ENCODE measurements at regions not wholly inside any gene's neighbourhood (a gene's known extent, or its start where the extent isn't known, plus 50 kb on each side); places are given as distances from the start of the nearest gene placed in this dataset.

- no peak for ATAC-seq
- Histone ChIP-seq H3K27ac (no peak overlapping the region), H3K4me3 (no peak overlapping the region), H3K9me3 (no peaks in the 10 kb centered on the region), H3K27me3 (no peaks in the 10 kb centered on the region), H3K4me1 (no peaks in the 10 kb centered on the region), H3K36me3 (no peaks in the 10 kb centered on the region)
- intact Hi-C loops (cut with DNase I; ENCODE audit: low total_unique reads) (no loop called here), in situ Hi-C loops (cut with MboI; ENCODE audit: low sequenced_read_pairs in 4 of 4) (loop anchor here in 1 of 4 donors (25.0 kb wide), 1 partner anchor 104 kb away; no protein-coding TSS in a partner anchor)
- no peak for DNase-seq
- TF ChIP-seq POLR2A (IDR thresholded peaks at IDR 0.05), result no peak
- TF ChIP-seq, protein P1, sequence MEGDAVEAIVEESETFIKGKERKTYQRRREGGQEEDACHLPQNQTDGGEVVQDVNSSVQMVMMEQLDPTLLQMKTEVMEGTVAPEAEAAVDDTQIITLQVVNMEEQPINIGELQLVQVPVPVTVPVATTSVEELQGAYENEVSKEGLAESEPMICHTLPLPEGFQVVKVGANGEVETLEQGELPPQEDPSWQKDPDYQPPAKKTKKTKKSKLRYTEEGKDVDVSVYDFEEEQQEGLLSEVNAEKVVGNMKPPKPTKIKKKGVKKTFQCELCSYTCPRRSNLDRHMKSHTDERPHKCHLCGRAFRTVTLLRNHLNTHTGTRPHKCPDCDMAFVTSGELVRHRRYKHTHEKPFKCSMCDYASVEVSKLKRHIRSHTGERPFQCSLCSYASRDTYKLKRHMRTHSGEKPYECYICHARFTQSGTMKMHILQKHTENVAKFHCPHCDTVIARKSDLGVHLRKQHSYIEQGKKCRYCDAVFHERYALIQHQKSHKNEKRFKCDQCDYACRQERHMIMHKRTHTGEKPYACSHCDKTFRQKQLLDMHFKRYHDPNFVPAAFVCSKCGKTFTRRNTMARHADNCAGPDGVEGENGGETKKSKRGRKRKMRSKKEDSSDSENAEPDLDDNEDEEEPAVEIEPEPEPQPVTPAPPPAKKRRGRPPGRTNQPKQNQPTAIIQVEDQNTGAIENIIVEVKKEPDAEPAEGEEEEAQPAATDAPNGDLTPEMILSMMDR (IDR thresholded peaks at IDR 0.05 in 4 of 5, conservative IDR thresholded peaks at IDR 0.05 in 1 of 5), result no peak
These were observed 886.2 kb downstream of the ARAP2 start for GRCh38 chr4:35358001-35358584.

DNA sequence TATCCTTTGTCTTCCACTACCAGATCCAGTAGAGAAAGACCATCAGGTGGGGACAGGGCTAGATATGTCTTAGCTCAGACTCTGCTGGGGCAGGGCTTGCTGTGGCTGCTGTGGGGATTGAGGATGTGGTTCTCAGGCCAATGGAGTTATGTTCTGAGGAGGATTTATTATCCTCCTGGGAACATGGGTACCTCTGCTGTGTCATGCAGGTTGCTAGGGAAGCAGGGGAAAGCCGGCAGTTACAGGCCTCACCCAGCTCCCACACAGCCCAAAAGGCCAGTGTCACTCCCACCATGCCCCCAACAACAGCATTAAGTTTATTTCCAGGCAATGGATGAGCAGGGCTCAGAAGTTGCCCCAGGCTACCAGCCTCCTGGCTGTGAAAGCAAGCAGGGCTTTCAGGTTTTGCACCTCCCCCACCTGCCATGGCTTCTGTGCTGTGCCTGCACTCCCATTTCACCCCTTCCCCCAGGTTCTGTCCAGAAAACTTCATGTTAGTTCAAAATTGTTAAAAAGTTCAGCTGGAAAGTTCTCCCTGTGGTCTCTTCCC is 879.9 kb downstream of the ARAP2 start:
- no peak for TF ChIP-seq POLR2A (IDR thresholded peaks at IDR 0.05)
- TF ChIP-seq, protein P1 (IDR thresholded peaks at IDR 0.05 in 4 of 5, conservative IDR thresholded peaks at IDR 0.05 in 1 of 5), result no peak
- no peaks in the 10 kb centered on the region for H3K27me3 ChIP-seq
- in situ Hi-C loops (cut with MboI; ENCODE audit: low sequenced_read_pairs in 4 of 4) (loop anchor here in 1 of 4 donors (25.0 kb wide), 1 partner anchor 98 kb away; no protein-coding TSS in a partner anchor), intact Hi-C loops (cut with DNase I; ENCODE audit: low total_unique reads) (no loop called here)
- no peak overlapping the region for H3K27ac ChIP-seq
- DNase-seq, result no peak
- no peak overlapping the region for H3K4me3 ChIP-seq
- H3K4me1 ChIP-seq, result no peaks in the 10 kb centered on the region
- no peak for ATAC-seq
- H3K9me3 ChIP-seq, result no peaks in the 10 kb centered on the region
- H3K36me3 ChIP-seq, result no peaks in the 10 kb centered on the region

GRCh38 chr4:35365186-35365585 is 879.1 kb downstream of the ARAP2 start:
- Histone ChIP-seq H3K9me3 (no peaks in the 10 kb centered on the region), H3K36me3 (no peaks in the 10 kb centered on the region), H3K4me1 (no peaks in the 10 kb centered on the region), H3K27me3 (no peaks in the 10 kb centered on the region), H3K27ac (no peak overlapping the region), H3K4me3 (no peak overlapping the region)
- TF ChIP-seq POLR2A (IDR thresholded peaks at IDR 0.05), result no peak
- TF ChIP-seq, protein P1 (IDR thresholded peaks at IDR 0.05 in 4 of 5, conservative IDR thresholded peaks at IDR 0.05 in 1 of 5), result no peak
- ATAC-seq (no peak), DNase-seq (no peak)
- intact Hi-C loops (cut with DNase I; ENCODE audit: low total_unique reads) (no loop called here), in situ Hi-C loops (cut with MboI; ENCODE audit: low sequenced_read_pairs in 4 of 4) (loop anchor here in 1 of 4 donors (25.0 kb wide), 1 partner anchor 97 kb away; no protein-coding TSS in a partner anchor)

DNA sequence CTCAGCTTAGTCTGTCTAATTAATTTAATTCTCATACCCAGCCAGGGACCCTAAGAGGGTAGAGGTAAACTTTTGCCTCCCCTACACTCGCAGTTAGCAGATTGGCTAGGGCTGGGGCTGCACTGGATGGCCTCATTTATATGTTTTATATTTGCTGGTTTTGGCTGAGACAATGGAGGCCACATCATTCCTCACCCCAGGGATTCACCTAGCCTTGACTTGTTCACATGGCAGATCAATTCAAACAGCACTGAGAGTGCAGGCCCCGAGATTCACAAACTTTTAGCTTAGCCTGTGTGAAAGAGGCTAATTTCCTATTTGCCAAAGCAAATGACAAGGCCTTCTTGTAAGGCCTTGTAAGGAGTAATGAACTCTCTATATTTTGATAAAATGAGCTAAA is 844.4 kb downstream of the ARAP2 start:
- no peak overlapping the region for H3K27ac ChIP-seq
- in situ Hi-C loops (cut with MboI; ENCODE audit: low sequenced_read_pairs in 4 of 4) (no loop called here), intact Hi-C loops (cut with DNase I; ENCODE audit: low total_unique reads) (no loop called here)
- H3K27me3 ChIP-seq, result no peaks in the 10 kb centered on the region
- H3K36me3 ChIP-seq, result no peaks in the 10 kb centered on the region
- no peaks in the 10 kb centered on the region for H3K9me3 ChIP-seq
- TF ChIP-seq, protein P1 (IDR thresholded peaks at IDR 0.05 in 4 of 5, conservative IDR thresholded peaks at IDR 0.05 in 1 of 5), result no peak
- no peak for TF ChIP-seq POLR2A (IDR thresholded peaks at IDR 0.05)
- no peak for DNase-seq
- H3K4me1 ChIP-seq, result no peaks in the 10 kb centered on the region
- ATAC-seq, result no peak
- H3K4me3 ChIP-seq, result no peak overlapping the region
